ENCODE measurements at regions not wholly inside any gene's neighbourhood (a gene's known extent, or its start where the extent isn't known, plus 50 kb on each side); places are given as distances from the start of the nearest gene placed in this dataset.

- TF ChIP-seq TAF1 (IDR thresholded peaks at IDR 0.05; ENCODE audit: borderline replicate concordance, low read depth, low read length): no peak
- TF ChIP-seq POLR2A (IDR thresholded peaks at IDR 0.05; ENCODE audit: low read depth, low read length): no peak
Observed at GRCh38 chr9:13939134-13939533, 374.8 kb downstream of the NFIB start.

Measured in GM12892 (cell line).